GM18502 (cell line): ENCODE measurements at regions not wholly inside any gene's neighbourhood (a gene's known extent, or its start where the extent isn't known, plus 50 kb on each side); places are given as distances from the start of the nearest gene placed in this dataset.

Experiments used
- ATAC-seq: cut with Tn5 transposase; IDR thresholded peaks from one replicate; pipeline ENCODE4 v1.9.1; 2021; ENCODE audit warnings: mild to moderate bottlenecking; ENCODE audit not compliant: unreplicated experiment, poor library complexity

DNA sequence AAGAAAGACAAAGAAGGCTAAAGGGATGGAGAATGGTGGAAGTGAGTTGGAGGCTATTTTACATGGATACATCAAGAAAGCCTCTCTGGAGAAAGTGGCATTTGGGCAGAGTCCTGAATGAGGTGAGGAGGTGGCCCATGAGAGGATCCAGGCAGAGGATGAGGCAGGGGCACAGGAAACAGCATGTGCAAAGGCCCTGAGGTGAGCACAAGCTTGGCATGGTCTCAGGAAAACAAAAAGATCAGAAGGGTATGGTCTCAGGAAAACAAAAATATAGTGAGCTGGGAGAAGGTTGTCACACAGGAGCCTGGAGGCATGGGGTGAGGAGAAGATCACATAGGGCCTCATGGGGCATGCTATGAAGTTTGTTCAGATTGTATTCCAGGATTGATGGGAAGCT, 62.1 kb upstream of the F3 start:
- ATAC-seq: no peak

GRCh38 chr1:94602802-94603625, 61.5 kb upstream of the F3 start:
- no peak for ATAC-seq

DNA sequence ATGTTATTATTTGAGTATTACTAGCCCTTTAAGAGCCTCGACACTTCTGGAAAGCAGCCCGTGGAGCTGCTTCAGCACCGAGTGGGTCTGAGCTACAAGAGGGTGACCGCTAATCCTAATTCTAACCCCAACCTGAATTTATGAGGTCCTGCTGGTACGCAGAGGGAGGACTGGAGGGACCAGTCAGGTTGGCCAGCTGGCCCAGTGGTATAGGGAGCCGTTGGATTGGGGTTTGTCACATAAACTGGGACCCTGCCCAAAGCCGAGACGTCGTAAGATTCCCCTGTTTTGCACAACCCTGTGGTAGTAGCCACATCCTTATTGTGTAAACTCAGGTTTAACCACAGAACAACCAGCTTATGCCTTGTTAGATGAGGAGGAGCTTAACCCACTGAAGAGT, 60.8 kb upstream of the F3 start:
- no peak for ATAC-seq

- no peak for ATAC-seq
These were observed 59.0 kb upstream of the F3 start for GRCh38 chr1:94600556-94600955.

DNA sequence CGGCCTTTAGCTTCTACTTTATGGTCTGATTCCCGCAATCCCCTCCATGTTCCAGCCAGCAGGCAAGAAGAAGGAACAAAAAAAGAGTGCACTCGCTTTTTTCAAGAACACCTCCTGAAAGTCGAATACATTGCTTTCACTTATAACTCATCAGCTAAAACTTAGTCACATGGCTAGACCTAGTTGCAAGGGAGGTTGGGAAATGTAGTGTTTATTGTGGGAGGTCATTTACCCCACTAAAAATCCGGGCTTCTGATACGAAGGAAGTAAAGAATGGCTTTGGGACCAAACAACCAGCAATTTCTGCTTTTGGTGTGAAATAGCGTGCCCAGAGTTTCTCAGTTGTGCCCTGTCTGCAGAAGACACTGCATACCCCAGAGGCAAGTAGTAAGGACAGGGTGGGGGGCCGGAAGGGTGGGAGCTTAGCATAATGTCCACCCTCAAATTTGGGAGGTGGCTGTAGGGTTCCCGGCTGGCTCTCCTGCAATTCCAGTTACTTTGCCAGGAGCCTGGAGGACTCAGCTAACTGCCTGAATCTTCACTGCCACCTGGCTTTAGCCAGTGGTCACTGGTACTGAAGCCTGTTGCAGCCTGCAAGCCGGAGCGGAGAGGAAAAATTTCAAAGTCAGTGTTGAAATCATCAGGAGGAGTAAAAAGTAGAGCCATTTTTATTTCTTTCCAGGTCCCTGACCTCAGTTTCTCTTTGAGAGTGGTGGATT, 57.7 kb upstream of the F3 start:
- no peak for ATAC-seq

DNA sequence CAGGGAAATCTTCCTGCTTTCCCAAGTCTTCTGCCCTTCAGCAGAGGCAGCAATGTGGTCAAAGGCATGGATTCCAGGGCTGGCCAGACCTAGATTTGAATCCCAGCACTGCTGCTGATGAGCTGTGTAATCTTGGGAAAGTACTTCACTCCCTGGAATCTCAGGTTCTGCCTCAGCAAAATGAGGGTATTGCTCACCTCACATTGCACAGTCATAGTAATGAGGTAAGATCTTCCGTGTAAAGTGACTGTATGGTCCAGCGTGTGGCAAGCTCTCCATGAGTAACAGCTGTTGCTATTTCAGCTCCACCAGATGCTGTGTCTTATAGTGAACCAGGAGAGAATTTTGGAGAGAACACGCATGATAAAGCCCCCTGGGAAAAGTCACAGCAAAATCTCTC, 56.1 kb upstream of the F3 start:
- ATAC-seq: no peak

DNA sequence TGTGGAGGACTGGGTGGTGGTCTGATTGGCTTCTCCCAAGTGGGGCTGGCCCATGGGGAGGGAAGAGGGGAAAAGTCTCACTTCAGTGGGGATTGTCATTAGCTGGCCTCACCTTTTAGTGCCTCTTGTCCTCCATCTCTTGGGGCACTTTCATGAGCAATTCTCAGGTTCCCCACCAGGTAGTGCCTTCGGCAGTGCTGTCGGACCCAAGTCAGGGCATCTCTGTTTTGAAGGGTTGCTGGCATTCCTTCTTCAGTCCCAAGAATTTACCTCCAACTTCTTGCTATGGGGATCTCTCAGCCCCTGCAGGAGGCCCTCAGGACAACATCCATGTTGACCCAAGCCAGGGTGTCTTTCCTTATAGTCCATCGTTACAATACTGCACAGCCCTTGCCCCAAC, 54.7 kb upstream of the F3 start:
- no peak for ATAC-seq

- no peak for ATAC-seq
These were observed 54.1 kb upstream of the F3 start for GRCh38 chr1:94595658-94596057.

- ATAC-seq: no peak
These were observed 52.1 kb upstream of the F3 start for GRCh38 chr1:94593611-94594010.

- no peak for ATAC-seq
These were observed 51.0 kb upstream of the F3 start for GRCh38 chr1:94592571-94592920.

DNA sequence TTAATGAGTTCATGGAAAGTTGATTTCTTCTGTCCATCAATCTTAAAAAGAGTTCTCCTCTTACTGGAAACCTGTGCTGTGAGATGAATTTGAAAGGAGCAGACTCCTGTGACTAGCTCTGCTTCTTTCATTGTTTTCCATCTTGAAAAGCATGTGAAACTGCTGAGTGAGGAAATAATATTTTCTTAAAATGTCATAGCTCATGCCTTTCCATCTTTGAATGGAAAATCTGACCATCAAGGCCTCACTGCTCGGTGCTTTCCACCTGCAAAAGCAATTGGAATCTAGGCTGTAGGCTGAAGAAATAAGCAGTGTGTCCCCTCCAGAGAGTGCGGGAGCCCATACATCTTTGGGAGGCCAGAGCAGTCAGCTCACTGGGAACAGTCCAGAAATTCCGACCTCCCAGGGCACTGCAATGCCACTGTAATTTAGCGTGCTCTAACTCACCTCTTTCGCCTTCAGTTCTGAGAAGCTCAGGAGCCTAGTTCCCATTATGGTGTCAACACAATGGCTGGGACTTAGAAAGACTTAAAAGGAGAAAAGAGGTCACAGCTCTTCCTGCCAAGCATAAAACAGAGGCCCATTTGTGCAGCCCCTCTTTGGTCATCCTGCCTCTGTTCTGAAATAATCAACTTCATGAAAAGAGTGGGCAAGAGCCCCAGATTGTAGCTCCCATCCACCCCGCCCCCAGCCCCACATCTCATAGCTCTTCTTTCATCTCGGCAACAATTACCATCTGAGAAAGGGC, 50.4 kb upstream of the F3 start:
- no peak for ATAC-seq
